ENCODE measurements at regions not wholly inside any gene's neighbourhood (a gene's known extent, or its start where the extent isn't known, plus 50 kb on each side); places are given as distances from the start of the nearest gene placed in this dataset.

DNA sequence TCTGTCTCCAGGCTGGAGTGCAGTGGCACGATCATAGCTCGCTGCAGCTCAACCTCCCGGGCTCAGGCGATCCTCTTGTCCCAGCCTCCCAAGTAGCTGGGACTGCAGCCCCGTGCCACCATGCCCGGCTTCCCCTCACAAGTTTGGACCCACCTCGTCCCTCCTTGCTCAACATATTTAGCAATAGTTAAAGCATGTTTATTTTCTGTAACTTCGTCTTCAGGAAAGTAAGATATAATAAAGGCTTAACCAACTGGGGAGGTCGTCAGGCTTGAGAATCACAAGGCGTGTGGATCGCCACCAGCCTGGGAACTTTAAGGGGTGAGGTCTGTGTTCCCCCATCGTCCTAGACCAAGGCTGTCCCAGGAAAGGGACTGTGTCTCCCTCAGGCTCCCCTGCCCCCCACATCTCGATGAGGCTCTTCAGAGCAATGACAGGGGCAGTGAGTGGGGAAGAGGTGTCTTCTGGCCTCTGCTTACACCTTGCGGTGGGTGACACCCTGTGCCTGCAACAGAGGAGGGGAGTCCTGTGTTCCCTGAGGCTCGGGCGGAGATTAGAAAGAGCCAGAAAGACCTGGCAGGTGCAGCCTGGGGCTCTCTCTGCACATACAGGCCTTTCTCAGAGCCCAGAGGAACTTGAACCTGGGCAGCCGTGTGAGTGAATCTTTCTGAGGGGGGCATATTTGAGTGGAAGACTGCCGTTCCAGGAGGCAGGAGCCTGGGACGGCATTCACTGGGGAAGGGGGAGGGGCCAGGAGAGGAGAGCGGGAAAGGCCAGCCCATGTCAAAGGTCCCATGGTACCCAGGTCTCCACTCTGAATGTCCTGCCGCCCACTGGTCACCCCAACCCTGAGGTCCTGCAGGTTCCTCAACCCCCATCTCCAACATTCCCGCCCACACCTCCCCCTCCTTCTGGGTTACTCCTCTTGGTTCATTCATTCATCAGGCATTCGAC is 152.3 kb downstream of the SMAD6 start:
- no peaks in the 10 kb centered on the region for H3K9me3 Mint-ChIP-seq
- no peak for DNase-seq
- no peaks in the 10 kb centered on the region for H3K36me3 Mint-ChIP-seq (ENCODE audit: low read depth)
- no peak overlapping the region for H3K4me3 Mint-ChIP-seq
- H3K4me1 Mint-ChIP-seq: peaks cover 20% of the 10 kb centered on the region
- H3K27ac Mint-ChIP-seq: no peak overlapping the region
- TF ChIP-seq, protein P1, sequence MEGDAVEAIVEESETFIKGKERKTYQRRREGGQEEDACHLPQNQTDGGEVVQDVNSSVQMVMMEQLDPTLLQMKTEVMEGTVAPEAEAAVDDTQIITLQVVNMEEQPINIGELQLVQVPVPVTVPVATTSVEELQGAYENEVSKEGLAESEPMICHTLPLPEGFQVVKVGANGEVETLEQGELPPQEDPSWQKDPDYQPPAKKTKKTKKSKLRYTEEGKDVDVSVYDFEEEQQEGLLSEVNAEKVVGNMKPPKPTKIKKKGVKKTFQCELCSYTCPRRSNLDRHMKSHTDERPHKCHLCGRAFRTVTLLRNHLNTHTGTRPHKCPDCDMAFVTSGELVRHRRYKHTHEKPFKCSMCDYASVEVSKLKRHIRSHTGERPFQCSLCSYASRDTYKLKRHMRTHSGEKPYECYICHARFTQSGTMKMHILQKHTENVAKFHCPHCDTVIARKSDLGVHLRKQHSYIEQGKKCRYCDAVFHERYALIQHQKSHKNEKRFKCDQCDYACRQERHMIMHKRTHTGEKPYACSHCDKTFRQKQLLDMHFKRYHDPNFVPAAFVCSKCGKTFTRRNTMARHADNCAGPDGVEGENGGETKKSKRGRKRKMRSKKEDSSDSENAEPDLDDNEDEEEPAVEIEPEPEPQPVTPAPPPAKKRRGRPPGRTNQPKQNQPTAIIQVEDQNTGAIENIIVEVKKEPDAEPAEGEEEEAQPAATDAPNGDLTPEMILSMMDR (IDR thresholded peaks at IDR 0.05): no peak
- peaks cover 22% of the 10 kb centered on the region for H3K27me3 Mint-ChIP-seq (ENCODE audit: low read depth, poor library complexity)

DNA sequence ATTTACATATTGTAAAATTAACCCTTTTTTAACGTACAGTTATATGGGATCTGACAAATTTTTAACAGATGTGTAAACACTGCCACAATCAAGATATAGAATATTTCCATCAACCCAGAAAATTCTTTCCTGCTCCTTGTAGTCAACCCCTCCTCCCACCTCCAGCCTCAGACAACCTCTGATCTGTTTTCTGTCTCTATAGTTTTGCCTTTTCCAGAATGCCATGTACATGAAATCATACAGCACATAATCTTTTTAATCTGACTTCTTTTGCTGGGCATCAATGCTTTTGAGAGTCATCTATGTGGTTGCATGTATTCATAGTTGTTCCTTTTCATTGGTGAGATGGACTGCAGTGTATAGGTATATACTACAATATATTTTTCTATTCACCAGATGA is 153.0 kb downstream of the SMAD6 start:
- Mint-ChIP-seq H3K9me3 (no peaks in the 10 kb centered on the region), H3K4me1 (peaks cover 20% of the 10 kb centered on the region), H3K27me3 (ENCODE audit: low read depth, poor library complexity) (peaks cover 19% of the 10 kb centered on the region), H3K27ac (no peak overlapping the region), H3K36me3 (ENCODE audit: low read depth) (no peaks in the 10 kb centered on the region), H3K4me3 (no peak overlapping the region)
- no peak for DNase-seq
- TF ChIP-seq, protein P1 (IDR thresholded peaks at IDR 0.05): no peak

DNA sequence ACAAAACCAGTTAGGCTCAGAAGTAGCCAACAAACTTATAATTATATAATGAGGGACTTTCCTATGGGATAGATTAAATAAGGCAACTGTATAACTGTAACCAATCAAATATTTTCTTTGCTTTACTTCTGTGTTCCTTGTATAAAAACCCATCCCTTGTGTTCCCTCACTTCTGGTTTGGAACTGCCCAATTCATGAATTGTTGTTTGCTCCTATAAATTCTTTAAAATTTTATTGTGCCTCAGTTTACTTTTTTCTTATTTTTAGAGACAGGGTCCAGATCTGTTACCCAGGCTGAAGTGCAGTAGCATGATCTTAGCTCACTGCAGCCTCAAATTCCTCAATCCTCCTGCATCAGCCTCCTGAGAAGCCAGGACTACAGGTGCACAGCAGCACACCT is 155.7 kb downstream of the SMAD6 start:
- H3K27ac Mint-ChIP-seq: no peak overlapping the region
- no peak overlapping the region for H3K4me3 Mint-ChIP-seq
- peaks cover 9% of the 10 kb centered on the region for H3K4me1 Mint-ChIP-seq
- TF ChIP-seq, protein P1 (IDR thresholded peaks at IDR 0.05): no peak
- H3K27me3 Mint-ChIP-seq (ENCODE audit: low read depth, poor library complexity): peaks cover 19% of the 10 kb centered on the region
- no peaks in the 10 kb centered on the region for H3K9me3 Mint-ChIP-seq
- H3K36me3 Mint-ChIP-seq (ENCODE audit: low read depth): no peaks in the 10 kb centered on the region
- no peak for DNase-seq

DNA sequence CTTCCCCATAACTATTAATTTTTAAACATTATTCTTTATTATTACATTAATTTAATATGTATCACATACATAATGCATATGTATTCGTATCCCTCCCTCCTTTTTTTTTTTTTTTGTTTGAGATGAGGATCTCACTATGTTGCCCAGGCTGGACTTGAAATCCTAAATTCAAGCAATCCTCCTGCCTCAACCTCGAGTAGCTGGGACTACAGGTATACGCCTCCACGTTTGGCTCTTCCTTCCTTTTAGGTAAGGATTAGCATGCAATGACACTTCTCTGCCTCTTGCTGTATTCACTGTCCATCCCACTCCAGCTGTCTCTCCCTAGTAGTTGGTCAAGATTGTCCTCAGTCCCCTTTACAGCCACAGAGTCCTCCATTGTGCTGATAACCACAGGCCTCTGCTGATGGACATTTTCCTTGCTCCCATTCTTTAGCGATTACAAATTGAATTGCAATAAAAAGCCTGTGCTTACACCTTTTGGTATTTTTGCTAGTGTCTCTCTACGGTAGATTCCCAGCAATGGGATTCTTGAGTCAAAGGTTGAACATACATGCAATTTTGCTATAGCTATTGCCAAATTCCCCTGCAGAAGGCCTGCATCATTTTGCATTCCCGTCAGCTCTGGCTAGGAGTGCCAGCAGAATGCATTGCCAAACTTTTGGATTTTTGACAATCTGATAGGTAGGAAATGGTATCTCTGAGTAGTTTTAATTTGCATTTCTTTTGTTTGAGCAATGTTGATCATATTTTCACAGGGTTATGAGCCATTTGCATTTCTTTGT is 156.6 kb downstream of the SMAD6 start:
- DNase-seq: no peak
- H3K27me3 Mint-ChIP-seq (ENCODE audit: low read depth, poor library complexity): peaks cover 16% of the 10 kb centered on the region

DNA sequence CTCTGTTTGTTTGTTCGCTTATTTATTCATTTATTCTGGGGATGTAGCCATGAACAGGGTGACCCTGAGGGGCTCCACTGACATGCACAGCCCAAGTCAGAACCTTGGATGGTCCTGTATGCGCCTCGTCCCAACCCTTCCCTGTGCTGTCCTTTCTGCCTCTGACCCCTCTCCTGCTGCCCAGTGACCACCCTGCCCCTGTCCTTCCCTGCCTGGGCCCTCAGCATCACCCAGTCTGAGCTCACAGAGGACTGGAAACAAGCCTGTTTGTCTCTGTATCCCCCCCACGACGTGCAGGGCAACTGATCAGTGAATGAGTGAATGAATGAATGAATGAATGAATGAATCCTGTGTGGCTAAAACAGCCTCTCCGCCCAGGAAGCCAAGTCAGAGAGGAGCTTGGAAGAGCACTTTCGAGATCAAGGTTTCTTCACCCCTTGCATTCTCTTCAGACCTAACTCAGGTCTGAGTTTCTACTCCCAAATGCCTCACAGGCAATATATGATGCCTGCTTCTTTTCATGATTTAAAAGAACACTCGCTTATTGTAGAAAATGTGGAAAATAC is 157.7 kb downstream of the SMAD6 start:
- Mint-ChIP-seq H3K27me3 (ENCODE audit: low read depth, poor library complexity) (peaks cover 7% of the 10 kb centered on the region), H3K36me3 (ENCODE audit: low read depth) (no peaks in the 10 kb centered on the region), H3K27ac (no peak overlapping the region), H3K9me3 (no peaks in the 10 kb centered on the region), H3K4me3 (no peak overlapping the region), H3K4me1 (peaks cover 11% of the 10 kb centered on the region)
- DNase-seq: no peak
- TF ChIP-seq, protein P1 (IDR thresholded peaks at IDR 0.05): no peak

More for the DNA sequence above, 156.6 kb downstream of the SMAD6 start:
- H3K36me3 Mint-ChIP-seq (ENCODE audit: low read depth): no peaks in the 10 kb centered on the region
- TF ChIP-seq, protein P1 (IDR thresholded peaks at IDR 0.05): no peak
- H3K9me3 Mint-ChIP-seq: no peaks in the 10 kb centered on the region
- H3K27ac Mint-ChIP-seq: no peak overlapping the region
- H3K4me1 Mint-ChIP-seq: peaks cover 11% of the 10 kb centered on the region
- no peak overlapping the region for H3K4me3 Mint-ChIP-seq

Measured in nephron progenitor cell (in vitro differentiated cells).